ENCODE measurements at regions not wholly inside any gene's neighbourhood (a gene's known extent, or its start where the extent isn't known, plus 50 kb on each side); places are given as distances from the start of the nearest gene placed in this dataset.
"Not testable (repeated sequence)": the region's sequence is repeated elsewhere in the genome, so short reads cannot be mapped to it uniquely, and the experiment has no call there.

DNA sequence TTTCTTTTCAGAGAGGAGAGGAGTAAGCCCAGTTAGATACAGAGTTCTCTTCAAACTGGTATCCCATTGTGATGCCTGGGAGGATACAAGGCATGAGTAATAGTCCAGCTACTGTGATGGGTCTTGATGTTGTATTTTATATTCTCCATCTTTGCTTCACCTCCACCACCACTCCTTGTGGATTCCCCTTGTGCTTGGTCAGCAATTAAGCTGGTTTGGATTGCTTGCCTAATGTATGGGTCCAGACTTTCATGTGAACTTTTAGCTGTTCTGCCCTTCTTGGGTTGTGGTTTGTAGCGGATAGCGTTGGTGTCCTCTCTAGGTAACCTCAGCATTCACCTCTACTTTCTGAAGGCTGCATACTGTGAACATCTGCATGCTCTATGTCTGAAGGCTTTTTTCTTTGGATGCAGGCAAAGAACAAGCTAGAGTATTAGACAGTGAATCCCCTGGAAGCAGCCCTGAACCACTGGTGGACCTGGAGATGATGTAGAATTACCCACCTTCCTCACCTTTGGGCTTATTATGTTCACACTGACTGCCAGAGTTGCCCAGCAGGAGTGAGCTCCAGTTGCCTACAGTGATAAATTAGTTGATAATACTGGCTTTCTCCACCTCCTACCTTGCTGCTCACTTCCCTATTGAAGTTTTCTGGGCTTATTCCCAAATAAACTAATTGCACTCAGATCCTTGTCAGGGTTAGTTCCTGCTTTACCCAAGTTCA is 126.5 kb upstream of the MTPN start:
- no peak for DNase-seq

DNA sequence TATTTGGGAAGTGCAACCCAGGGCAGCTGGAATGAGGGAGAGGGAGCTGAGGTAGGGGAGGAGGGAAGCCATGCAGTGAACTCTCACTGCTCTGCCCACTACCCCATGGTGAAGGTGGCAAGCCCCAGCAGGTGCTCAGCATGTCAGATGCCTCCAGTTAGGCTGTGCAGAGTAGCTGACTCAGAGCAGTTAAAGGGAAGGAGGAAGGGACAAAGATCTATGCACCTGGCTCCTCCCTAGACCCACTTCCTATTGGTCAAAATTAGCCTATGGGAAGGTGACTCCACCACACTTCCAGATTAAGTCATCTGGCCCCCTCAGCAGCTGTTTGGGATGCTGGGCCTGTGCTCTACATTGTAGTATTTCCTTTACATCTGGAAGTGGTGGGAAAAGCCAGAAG is 125.7 kb upstream of the MTPN start:
- no peak for DNase-seq

DNA sequence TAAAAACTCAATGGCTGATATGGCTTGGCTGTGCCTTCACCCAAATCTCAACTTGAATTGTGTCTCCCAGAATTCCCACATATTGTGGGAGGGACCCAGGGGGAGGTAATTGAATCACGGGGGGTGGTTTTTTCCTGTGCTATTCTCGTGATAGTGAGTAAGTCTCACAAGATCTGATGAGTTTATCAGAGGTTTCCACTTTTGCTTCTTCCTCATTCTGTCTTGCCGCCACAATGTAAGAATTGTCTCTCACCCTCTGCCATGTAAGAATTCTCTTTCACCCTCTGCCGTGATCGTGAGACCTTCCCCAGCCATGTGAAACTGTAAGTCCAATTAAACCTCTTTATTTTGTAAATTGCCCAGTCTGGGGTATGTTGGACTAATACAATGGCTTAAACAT is 115.6 kb upstream of the MTPN start:
- not testable (repeated sequence) for DNase-seq

DNA sequence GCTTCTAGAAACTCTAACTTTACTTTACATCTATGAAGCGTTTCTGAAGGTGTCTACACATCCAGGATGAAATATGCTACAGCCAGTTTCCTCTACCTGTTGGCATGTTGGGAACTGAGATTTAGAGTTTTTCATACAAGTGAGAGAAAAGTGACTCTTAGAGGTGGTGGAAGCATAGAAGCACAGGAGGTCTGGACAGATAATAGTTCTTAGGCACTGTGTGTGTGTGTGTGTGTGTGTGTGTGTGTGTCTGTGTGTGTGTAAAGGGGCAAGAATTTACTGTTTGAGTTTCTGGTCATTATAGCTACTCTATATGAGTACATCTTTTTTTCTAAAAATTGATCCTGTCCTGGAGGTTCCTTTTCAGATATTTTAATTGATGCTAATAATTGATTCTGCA is 110.7 kb upstream of the MTPN start:
- DNase-seq, result no peak

DNA sequence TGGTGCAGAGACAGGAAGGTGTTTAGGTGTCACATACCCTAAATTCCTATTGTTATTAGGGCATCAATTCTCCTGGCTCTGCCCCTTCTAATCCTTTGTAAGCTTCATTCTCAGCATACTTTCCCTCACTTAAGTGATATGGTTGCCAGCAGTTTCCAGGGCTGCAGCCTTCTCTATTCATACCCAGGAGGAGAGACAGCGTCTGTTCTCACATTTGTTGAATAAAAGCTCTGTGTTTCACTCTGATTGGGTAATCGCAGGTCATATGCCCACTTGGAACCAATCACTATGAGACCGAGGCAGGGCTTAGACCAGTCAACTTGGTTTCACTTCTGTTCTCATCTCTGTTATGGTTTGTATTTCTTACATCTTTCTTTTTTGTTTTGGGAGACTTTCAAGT is 109.6 kb upstream of the MTPN start:
- peak; percentile 90 for DNase-seq

DNA sequence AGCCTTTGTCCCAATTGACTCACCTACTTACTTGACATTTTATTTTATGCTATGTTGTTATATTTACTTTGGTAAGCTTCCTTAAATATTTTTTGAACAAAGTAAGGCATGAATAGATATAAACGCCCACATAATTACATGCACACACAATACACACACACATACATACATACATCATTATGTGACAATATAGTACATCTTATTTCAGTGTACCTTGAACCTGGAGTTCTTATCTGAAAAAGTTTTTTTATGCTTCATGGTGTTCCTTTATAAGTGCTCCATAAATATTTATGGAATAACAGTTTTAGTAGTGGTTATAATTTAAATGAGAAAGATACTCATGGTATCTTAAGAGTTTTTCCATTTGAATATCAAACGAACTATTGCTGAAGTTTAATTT is 102.8 kb upstream of the MTPN start:
- DNase-seq, result no peak

DNA sequence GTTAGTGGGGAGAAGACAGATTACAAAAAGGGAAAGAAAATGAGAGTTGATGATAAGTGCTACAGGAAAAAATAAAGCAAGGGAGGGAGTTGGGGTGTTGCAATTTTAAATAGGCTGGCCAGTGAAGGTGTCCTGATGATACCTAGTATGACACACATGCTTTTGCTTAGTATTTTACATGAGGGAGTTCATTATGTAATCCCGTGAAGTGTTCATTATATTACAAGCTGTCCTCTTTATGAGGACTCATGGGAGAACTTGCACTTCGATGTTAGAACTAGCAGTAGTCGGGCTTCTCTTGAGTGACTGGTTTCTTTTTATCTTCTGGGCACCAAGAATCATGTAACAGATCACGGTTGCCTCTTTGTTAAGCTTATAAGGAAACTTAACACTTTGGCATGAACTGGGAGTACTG is 102.3 kb upstream of the MTPN start:
- no peak for DNase-seq

DNA sequence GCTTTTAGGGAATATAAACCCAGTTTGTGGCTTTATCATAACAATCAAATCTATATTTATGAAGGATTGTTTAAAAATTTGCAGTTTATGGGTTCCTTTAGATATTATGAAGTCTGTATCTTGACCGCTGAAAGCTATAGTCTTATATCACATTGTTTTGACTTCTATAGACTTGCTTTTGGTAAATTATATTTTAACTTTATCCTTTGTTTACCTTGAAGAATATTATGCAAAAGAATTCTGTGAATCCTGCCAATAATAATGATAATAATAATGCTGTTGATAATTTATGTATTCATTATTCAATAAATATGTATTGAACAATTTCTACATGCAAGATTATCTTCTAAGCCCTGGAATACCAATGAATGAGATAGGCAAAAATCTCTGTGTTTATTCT is 101.9 kb upstream of the MTPN start:
- DNase-seq, result no peak

DNA sequence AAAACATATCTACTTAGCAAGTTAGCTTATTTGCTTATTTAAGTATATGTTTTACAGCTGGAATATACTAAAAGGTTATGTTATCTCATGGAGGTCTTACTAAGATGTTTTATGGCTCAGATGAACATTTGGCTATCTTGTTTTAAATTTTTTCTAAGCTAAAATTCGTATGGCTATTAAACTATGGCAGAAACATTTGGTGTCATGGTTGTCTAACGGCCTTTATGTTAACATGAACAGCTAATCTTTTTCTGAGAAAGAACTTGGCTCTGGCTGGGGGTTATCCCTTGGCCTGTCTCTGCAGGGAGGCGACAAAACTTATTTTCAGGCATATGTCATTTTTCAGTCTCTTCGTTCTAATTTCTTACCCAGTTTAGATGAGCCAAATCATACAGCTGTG is 101.5 kb upstream of the MTPN start:
- DNase-seq, result no peak

DNA sequence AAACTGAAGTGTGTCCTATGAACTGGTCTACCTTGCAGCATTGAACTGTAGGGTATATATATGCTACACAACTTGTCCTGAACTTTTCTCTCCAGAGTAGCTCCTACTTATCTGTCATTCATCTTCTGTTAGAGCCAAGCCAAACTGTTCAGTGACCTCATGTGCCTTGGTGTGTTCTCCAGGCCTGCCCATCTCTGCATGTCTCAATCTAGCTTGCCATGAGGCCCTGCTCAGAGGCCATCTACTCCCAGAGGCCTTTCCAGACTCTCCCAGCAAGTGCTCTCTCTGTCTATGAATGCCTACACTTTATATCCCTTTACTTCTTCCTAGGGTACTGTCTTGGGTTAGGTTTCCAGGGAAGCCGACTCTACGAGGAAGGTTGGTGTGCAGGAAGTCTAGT is 99.8 kb upstream of the MTPN start:
- DNase-seq, result no peak

DNA sequence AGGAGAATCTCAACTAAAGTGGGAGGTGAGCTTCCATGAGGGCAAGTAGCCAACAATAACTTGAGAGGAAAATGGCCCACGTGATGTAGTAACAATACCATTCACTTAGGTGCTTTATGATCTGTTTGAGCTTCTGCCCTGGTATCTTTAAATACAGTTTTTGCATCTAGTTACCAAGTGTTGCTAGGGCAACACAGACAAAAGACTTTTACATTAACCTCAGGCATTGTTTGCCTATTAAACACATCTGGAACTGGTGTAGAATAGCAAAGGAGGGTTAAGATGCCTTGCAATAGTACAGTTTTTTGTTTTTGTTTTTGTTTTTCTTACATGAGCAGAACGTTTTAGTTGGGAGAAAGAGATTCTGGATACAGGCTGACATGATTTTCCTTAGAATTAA is 97.7 kb upstream of the MTPN start:
- no peak for DNase-seq

DNA sequence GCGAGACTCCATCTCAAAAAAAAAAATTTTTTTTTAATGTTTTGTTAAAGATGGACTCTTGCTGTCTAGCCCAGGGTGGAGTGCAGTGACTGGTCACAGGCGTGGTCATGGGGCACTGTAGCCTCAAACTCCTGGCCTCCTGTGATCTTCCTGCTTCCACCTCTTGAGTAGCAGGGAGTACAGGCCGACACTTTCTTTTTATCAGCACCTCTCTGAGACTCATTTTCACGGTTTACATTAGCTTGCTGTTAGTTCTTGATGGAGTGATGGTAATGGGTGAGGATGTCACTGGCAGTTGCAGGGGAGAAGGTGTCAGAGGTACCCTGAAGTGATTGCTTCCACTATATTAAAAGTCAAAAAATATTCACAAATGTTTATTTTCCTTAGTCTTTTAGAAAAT is 95.3 kb upstream of the MTPN start:
- DNase-seq, result no peak

DNA sequence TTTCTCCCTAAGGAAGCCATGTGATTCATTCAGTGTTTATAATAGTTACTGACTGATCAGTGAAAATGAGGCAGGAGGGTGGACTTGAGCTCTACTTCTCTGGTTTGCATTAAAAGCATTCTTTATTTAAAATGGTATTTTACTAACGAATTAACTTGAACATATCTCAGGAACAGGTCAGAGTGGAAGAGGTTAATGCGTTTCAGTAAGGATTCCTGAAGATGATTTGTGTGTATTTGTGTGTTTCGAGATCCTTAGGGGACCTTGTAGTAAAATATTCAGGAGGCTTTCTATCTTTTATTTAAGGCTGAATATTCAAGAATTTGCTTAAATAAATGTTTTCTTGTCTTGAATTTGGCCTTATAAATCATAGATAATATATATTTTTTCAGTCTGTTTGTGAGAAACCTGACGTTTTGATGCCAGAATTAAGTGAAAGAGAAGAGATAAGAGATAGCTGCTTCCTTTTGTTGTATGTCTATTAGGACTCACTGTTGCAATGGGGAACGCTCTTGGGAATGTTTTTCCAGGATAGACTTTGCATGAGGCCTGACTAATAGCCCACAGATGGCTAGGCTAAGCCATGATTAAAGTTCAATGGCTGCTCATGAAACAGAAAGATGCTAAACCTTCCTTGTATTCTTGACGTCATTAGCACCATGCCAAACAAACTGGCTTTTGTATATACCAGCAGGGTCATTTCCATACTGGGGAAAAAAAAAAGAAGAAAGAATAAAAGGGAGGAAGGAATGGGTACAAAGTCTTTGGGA is 93.8 kb upstream of the MTPN start:
- no peak for DNase-seq

DNA sequence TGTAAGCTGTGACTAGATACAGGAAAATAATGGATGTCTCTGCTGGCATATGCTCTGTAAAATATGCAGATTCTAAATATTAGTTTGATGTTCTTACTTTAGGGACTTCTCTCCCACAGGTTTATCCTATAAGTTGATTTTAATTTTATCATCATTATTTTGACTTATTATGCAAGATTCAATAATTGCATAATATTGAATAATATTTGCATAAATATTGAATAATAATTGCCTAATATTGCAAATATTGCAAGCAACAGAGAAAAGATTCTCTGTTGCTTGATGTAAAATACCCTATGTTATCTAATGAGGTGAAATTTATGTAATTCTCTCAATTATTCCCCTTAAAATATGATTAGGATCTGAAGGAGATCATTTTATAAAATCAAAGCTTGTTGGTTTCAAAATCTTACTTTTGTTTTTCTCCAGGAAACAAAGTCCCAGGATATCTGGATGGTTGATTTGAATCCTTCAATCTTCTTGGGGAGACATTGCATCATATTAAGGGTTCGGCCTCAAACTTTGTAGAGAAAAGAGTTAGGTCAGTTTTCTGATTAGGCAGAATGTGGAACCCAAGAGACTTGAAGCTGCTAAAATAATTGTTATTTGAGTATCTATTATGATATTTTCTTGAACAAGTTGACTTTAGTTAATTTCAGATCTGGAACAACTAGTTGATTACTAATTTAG is 92.8 kb upstream of the MTPN start:
- no peak for DNase-seq

DNA sequence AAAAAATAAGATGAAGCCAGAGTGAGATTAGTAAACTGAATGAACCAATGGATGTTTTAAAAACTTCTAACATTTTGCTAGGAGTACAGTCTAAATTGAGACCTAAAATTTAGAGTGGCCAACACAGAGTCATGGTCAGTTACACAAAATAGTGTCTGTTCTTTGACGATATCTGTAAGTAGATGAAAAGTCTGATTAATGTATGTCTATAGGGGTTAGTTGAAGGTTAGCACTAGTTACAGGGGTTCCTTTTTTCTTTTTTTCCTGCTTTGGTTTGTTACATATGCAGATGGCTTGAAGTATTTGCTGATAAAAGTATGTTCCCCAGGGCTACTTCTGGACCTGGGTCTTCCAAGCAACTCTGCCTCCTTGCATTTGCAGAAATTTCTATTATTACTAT is 90.1 kb upstream of the MTPN start:
- no peak for DNase-seq

DNA sequence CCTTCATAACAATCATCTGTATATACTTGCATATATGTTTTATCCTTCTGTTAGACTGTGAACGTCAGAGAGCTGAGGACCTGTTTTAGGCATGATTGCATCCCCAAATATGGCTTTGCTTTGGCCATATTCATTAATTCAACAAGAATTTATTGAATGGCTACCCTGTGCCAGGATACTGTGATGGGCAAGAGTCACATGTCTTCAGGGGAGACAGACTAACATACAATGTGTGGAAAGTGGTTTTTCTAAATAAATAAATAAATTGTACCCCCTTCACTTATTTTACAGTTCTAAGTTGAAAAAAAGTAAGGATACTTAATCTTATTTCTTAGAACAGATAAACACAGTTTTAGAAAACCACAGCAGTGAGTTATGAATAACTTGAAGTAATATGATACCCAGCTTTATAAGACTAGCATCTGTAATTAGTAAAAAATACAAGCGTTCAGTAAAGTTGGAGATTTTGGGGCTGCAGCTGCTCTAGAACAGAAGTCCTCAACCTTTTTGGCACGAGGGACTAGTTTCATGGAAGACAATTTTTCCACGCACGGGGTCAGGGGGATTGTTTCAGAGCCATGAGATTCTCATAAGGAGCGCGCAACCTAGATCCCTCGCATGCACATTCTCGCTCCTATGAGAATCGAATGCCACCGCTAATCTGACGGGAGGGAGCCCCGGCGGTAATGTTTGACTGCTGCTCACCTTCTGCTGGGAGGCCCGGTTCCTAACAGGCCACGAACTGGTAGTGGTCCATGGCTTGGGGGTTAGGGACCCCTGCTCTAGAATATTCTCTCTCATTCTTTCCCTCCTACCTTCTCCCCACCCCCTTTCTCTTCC is 89.4 kb upstream of the MTPN start:
- no peak for DNase-seq

DNA sequence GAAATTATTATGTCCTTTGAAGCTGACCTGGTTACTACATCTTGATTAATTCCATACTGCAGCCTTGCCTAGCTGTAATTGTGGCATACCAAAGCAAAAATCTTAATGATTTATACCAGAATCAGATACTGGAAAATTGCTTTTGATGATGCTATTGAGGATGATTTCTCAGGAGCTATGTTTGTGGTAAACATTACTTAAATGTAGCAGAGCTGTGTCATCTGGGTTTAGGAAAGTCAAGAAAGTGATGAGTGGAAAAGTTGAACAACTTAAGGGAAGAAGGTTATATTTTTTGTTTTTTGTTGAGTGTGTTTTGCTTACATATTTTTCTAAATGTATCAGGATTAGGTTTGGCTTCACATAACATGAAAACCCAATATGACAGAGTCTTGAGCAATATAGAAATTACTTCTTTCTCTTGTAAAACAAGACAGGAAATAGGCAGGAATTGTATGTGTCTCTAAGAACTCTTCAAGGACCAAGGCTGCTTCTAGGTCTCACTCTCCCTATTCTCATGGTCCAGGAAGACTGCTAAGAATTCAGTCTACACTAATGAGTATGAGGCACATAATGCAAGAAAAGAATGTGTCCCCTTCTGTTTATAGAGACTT is 87.6 kb upstream of the MTPN start:
- DNase-seq, result no peak

DNA sequence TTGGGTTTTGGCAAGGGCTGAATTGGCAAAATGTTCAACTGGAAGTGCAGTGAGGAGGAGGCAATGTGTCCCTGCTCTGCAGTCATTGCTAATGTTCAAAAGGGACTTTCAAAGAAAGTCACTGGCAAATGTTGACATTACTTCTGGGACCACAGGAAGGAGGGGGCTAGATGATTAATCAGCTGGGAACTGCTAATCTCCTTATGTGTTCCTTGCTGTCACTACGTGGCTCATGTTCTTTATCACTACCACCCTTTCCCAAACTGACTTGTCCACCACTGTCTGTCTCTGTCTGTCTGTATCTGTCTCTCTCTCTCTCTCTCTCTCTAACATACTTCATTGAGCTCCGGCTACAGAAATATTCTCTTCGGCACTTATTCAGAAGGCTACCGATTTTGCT is 86.9 kb upstream of the MTPN start:
- no peak for DNase-seq

DNA sequence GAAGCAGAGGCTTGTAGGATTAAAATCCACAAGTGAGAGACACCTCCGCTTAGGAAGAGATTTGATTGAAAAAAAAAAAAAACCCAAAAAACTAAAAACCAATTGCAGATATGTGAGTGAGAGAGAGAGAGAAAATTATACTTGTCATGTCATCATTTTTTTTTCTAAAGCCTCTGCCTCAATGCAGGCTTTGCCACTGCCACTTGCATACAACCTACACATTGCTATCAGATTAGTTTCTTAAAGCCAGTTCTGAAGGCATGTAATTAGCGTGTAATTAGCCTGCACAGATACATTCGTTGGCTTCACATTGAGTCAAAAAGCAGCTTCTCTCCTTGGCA is 86.1 kb upstream of the MTPN start:
- no peak for DNase-seq

DNA sequence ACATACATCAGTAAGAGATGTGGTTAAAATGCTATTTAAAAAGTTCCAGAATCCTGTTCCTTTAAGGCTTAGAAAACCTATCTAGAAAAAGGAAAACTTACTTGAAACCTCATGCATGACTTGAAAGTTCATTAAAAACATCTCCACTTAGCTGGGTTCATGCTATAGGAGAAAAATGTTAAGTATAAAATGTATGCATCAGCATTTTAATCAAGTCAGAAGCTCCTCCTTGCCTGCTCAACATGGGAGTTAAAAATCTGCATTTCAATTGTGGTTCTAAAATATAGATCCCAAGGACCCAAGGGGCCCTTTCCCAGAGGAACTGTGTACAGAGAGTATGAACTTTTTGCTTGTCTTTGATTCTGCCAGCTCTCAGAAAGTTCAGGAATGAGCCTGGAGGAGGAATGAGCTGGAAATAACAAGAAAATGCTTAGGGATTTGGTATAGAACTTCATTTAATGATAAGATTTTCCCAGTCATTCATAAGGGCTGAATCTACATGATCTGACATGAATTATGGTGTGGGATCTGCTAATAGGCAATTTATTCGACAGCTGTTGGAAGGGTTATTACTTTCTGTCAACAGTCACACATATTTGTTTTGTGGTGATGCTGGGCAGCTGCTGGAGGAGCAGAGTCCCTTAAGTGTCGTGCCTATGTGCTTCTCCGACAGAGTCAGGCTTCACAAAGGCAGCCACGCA is 85.6 kb upstream of the MTPN start:
- DNase-seq, result no peak

DNA sequence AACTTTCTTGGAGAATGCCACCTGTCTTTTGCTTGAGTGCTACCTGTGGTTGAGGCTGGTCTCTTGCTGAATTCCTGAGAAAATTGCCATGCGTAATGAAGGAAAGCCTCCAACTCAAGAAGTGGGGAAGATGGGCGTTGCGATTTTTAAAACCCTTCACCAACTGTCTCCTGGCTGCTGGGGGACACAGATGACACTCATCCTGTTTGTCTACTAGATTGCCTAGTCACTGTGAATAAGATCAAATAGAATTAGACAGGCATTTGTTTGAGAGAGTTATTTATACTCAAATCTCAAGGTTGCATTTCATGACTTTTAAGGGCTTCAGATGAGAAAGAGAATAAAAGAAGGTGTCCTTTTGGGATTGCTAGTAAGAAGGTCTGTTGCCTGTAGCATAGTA is 84.3 kb upstream of the MTPN start:
- DNase-seq, result no peak

DNA sequence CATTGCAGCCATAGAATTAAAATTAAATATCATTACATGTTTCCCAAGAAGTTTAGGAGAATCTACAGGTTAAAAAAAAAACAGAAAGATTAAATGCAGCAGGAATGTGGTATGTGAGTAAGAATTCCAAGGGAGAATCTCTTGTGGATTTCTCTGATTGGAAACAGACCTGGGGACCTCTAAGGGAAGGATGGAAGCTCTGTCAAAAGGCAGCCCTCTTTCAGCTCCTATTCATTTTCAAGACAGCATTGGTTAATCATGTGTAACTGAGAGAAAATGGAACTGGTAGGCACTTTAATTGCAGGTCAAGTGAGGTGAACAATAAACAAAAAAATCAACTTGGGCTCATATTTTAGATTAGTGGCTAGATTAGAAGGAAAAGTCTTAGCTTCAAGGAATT is 81.4 kb upstream of the MTPN start:
- DNase-seq, result no peak
